HUES6 (cell line): ENCODE measurements at regions not wholly inside any gene's neighbourhood (a gene's known extent, or its start where the extent isn't known, plus 50 kb on each side); places are given as distances from the start of the nearest gene placed in this dataset.
A peak's percentile ranks its signal among the peaks of the same experiment; 100 is the strongest.

ENCODE experiments used
- H3K27ac ChIP-seq: 2 replicates; pipeline ENCODE4 v1.7.0; 2013; ENCODE audit warnings: low read depth, mild to moderate bottlenecking, low read length, inconsistent platforms
- H3K27me3 ChIP-seq: 2 replicates; pipeline ENCODE4 v1.6.1; 2013; ENCODE audit warnings: low read length; ENCODE audit not compliant: control insufficient read depth, insufficient read depth
- H3K36me3 ChIP-seq: 2 replicates; pipeline ENCODE4 v1.6.1; 2013; ENCODE audit warnings: low read length; ENCODE audit not compliant: control insufficient read depth, insufficient read depth
- H3K4me1 ChIP-seq: 2 replicates; pipeline ENCODE4 v1.6.1; 2013; ENCODE audit warnings: low read length; ENCODE audit not compliant: control insufficient read depth, insufficient read depth
- H3K4me3 ChIP-seq: 2 replicates; pipeline ENCODE4 v1.5.1; 2013; ENCODE audit warnings: low read depth, low read length
- H3K9ac ChIP-seq: one replicate; pipeline ENCODE4 v1.6.1; 2013; ENCODE audit warnings: mild to moderate bottlenecking, low read length
- H3K9me3 ChIP-seq: 2 replicates; pipeline ENCODE4 v1.6.1; 2013; ENCODE audit warnings: low read depth, low read length; ENCODE audit not compliant: control insufficient read depth, insufficient read depth

DNA sequence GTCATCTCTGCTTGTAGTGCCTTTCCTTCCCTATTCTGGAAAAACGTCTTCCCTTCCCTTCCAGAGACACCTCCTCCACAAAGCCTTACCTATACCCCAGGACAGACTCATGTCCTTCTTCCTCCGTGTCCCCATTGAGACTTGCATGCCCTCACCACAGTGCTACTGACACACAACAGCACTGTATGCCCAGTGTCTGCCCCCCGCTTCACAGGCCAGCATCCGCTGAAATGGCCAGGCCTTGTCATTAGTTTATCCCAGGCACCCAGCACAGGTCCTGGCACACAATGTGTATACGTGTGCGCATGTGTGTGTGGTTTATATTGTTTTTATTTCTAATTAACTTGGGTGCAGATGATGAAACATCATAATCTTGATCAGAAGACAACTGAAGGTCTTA lies 130.1 kb upstream of the CCL2 start:
- no peak overlapping the region for H3K27ac ChIP-seq
- H3K9me3 ChIP-seq = no peaks in the 10 kb centered on the region
- no peak overlapping the region for H3K4me3 ChIP-seq
- no peak overlapping the region for H3K9ac ChIP-seq
- peaks cover 6% of the 10 kb centered on the region; the same call in 1 of the 2 replicates for H3K27me3 ChIP-seq
- no peaks in the 10 kb centered on the region for H3K36me3 ChIP-seq
- H3K4me1 ChIP-seq = no peaks in the 10 kb centered on the region

DNA sequence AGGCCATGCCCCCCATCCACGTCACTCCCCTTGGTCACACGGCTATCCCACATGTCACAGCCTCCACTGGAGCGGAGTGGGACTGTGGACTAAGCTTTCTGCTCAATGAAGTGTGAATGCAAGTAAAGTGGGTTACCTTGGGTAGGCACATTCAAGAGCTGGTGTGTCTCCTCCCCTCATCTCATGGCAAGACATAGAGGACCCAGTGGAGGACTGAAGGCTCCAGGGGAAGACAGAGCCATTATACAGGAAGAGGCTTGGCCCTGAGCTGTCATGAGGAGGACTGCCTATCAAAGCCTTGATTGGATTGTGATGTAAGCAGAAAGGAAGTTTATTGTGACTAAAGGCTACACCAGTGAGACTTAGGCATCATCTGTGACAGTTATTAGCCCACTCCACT lies 129.2 kb upstream of the CCL2 start:
- Histone ChIP-seq H3K9ac (no peak overlapping the region), H3K27ac (no peak overlapping the region), H3K4me3 (no peak overlapping the region), H3K27me3 (peaks cover 6% of the 10 kb centered on the region; the same call in 1 of the 2 replicates), H3K36me3 (no peaks in the 10 kb centered on the region), H3K4me1 (no peaks in the 10 kb centered on the region), H3K9me3 (no peaks in the 10 kb centered on the region)

DNA sequence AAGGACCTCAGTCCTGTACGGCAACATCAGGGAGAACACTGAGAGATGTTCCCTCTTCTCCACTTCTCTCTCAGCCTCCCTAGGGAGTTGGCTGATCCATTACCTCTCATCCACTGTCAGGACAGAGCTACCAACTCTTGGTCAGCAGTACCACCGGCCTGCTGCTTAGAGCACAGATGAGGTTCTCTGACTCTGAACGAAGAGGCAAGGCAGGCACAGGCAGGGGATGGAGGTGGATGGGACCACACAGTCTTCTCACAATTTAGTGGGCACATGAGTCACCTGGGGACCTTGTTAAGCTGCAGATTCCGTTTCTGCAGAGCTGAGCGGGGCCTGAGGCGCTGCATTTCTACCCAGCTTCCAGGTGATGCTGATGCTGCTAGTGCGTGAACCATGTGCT lies 128.6 kb upstream of the CCL2 start:
- Histone ChIP-seq H3K27me3 (peaks cover 1% of the 10 kb centered on the region; the same call in 1 of the 2 replicates), H3K27ac (no peak overlapping the region), H3K9me3 (no peaks in the 10 kb centered on the region), H3K36me3 (no peaks in the 10 kb centered on the region), H3K4me1 (no peaks in the 10 kb centered on the region), H3K4me3 (no peak overlapping the region), H3K9ac (no peak overlapping the region)

DNA sequence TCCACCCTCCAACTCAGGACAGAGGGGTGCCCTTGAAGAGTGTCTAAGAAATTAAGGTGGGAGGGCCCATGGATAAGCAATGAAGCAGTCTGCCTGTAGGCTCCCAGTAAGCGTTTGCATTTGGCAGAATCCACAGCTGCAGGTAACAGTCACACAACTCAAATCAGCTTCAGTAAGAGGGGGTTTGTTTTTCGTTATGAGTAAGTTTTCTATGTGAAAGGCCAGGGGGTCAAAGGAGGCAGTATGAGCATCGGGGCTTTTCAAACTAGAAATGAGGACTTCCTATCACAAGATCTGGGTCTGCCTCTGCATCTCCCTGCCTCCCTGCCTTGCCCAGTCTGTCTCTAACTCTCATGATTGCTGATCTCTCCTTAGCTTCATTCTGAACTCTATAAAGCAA lies 128.1 kb upstream of the CCL2 start:
- no peaks in the 10 kb centered on the region for H3K4me1 ChIP-seq
- H3K9ac ChIP-seq = no peak overlapping the region

GRCh38 chr17:34130544-34130943 lies 124.5 kb upstream of the CCL2 start:
- Histone ChIP-seq H3K9me3 (no peaks in the 10 kb centered on the region), H3K36me3 (no peaks in the 10 kb centered on the region), H3K9ac (no peak overlapping the region), H3K27ac (no peak overlapping the region), H3K4me1 (peaks cover 6% of the 10 kb centered on the region), H3K4me3 (no peak overlapping the region), H3K27me3 (no peaks in the 10 kb centered on the region)

More for the DNA sequence above, 128.1 kb upstream of the CCL2 start:
- H3K4me3 ChIP-seq = no peak overlapping the region
- no peaks in the 10 kb centered on the region for H3K27me3 ChIP-seq
- no peak overlapping the region for H3K27ac ChIP-seq
- no peaks in the 10 kb centered on the region for H3K9me3 ChIP-seq
- no peaks in the 10 kb centered on the region for H3K36me3 ChIP-seq

- Histone ChIP-seq H3K4me1 (peaks cover 14% of the 10 kb centered on the region), H3K27me3 (no peaks in the 10 kb centered on the region), H3K9me3 (no peaks in the 10 kb centered on the region), H3K27ac (no peak overlapping the region), H3K9ac (no peak overlapping the region), H3K36me3 (no peaks in the 10 kb centered on the region), H3K4me3 (no peak overlapping the region)
Measured at GRCh38 chr17:34131386-34131785, 123.7 kb upstream of the CCL2 start.

GRCh38 chr17:34133350-34133749 lies 121.7 kb upstream of the CCL2 start:
- no peak overlapping the region for H3K27ac ChIP-seq

GRCh38 chr17:34135841-34136240 lies 119.2 kb upstream of the CCL2 start:
- H3K9me3 ChIP-seq = peaks cover 13% of the 10 kb centered on the region; the same call in 1 of the 2 replicates
- peak overlapping the region; percentile 25; the same call in 1 of the 2 replicates for H3K4me3 ChIP-seq
- H3K36me3 ChIP-seq = no peaks in the 10 kb centered on the region

More at GRCh38 chr17:34133350-34133749, 121.7 kb upstream of the CCL2 start:
- Histone ChIP-seq H3K4me3 (no peak overlapping the region), H3K9me3 (peaks cover 13% of the 10 kb centered on the region; the same call in 1 of the 2 replicates), H3K9ac (no peak overlapping the region), H3K36me3 (no peaks in the 10 kb centered on the region), H3K4me1 (peaks cover 19% of the 10 kb centered on the region), H3K27me3 (no peaks in the 10 kb centered on the region)

GRCh38 chr17:34140006-34140405 lies 115.1 kb upstream of the CCL2 start:
- Histone ChIP-seq H3K27me3 (no peaks in the 10 kb centered on the region), H3K27ac (no peak overlapping the region), H3K36me3 (no peaks in the 10 kb centered on the region), H3K9me3 (peaks cover 13% of the 10 kb centered on the region; the same call in 1 of the 2 replicates), H3K9ac (no peak overlapping the region), H3K4me1 (peaks cover 26% of the 10 kb centered on the region), H3K4me3 (0 out of 2 replicates have a peak overlapping the region, but pooled peaks have one; percentile 12)

More at GRCh38 chr17:34135841-34136240, 119.2 kb upstream of the CCL2 start:
- H3K27ac ChIP-seq = no peak overlapping the region
- no peaks in the 10 kb centered on the region for H3K27me3 ChIP-seq
- H3K4me1 ChIP-seq = peaks cover 27% of the 10 kb centered on the region
- H3K9ac ChIP-seq = no peak overlapping the region

GRCh38 chr17:34141590-34141989 lies 113.5 kb upstream of the CCL2 start:
- no peak overlapping the region for H3K4me3 ChIP-seq
- H3K9me3 ChIP-seq = peaks cover 13% of the 10 kb centered on the region; the same call in 1 of the 2 replicates
- peaks cover 11% of the 10 kb centered on the region for H3K4me1 ChIP-seq
- no peak overlapping the region for H3K9ac ChIP-seq
- no peaks in the 10 kb centered on the region for H3K36me3 ChIP-seq
- H3K27me3 ChIP-seq = no peaks in the 10 kb centered on the region
- H3K27ac ChIP-seq = no peak overlapping the region

DNA sequence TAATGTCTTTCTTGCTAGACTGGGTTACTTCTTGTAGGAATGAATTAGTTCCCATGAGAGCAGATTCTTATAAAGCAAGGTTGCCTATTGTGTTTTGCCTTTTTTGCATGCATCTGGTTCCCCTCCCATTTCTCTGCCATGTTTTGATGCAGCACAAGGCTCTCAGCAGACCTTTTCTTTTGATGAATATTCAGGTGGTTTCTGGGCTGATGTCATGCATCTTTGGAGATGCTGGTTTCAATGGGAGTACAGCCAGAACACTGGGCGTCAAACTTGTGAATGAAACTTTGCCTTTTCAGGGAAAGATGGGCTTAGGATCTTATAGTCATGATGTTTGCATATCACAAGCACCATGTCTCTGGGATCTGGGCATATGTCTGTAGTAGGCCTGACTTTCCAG lies 111.7 kb upstream of the CCL2 start:
- Histone ChIP-seq H3K27ac (no peak overlapping the region), H3K9me3 (no peaks in the 10 kb centered on the region), H3K4me3 (no peak overlapping the region), H3K4me1 (peaks cover 8% of the 10 kb centered on the region), H3K36me3 (no peaks in the 10 kb centered on the region), H3K9ac (no peak overlapping the region), H3K27me3 (no peaks in the 10 kb centered on the region)
